BLaER1 treated with 17β-estradiol and CSF1 and Interleukin-3, amounts not matched to agents 10 nM and 100 nM (cell line): ENCODE measurements at regions not wholly inside any gene's neighbourhood (a gene's known extent, or its start where the extent isn't known, plus 50 kb on each side); places are given as distances from the start of the nearest gene placed in this dataset.
"Not testable (repeated sequence)": the region's sequence is repeated elsewhere in the genome, so short reads cannot be mapped to it uniquely, and the experiment has no call there.

ENCODE experiments used
- H3K27ac ChIP-seq, 11 experiments: shearing (Covaris generic); formaldehyde crosslinking; 2 replicates each; pipeline ENCODE4 v1.8.1; 2022
- H3K27me3 ChIP-seq, 11 experiments: shearing (Covaris generic); formaldehyde crosslinking; 2 replicates each; pipeline ENCODE4 v1.8.1; 2022
- H3K36me3 ChIP-seq, 11 experiments: shearing (Covaris generic); formaldehyde crosslinking; 2 replicates each; pipeline ENCODE4 v1.8.1; 2022
- H3K4me1 ChIP-seq, 10 experiments: shearing (Covaris generic); formaldehyde crosslinking; 2 replicates each; pipeline ENCODE4 v1.8.1; 2022
- H3K4me2 ChIP-seq, 11 experiments: shearing (Covaris generic); formaldehyde crosslinking; 2 replicates each; pipeline ENCODE4 v1.8.1; 2022
- H3K4me3 ChIP-seq, 10 experiments: shearing (Covaris generic); formaldehyde crosslinking; 2 replicates each; pipeline ENCODE4 v1.8.1; 2022
- H3K9ac ChIP-seq, 11 experiments: shearing (Covaris generic); formaldehyde crosslinking; 2 replicates each; pipeline ENCODE4 v1.8.1; 2022
- H3K9me3 ChIP-seq, 11 experiments: shearing (Covaris generic); formaldehyde crosslinking; replicated peaks in 1 of 11; 2 replicates each; pipeline ENCODE4 v1.8.1; 2022
- H4K20me1 ChIP-seq, 11 experiments: shearing (Covaris generic); formaldehyde crosslinking; 2 replicates each; pipeline ENCODE4 v1.8.1; 2022
- Cebpa-rat ChIP-seq, 11 experiments: shearing (Covaris generic); IDR thresholded peaks; 2 replicates each; pipeline ENCODE4 v1.8.1; 2022

DNA sequence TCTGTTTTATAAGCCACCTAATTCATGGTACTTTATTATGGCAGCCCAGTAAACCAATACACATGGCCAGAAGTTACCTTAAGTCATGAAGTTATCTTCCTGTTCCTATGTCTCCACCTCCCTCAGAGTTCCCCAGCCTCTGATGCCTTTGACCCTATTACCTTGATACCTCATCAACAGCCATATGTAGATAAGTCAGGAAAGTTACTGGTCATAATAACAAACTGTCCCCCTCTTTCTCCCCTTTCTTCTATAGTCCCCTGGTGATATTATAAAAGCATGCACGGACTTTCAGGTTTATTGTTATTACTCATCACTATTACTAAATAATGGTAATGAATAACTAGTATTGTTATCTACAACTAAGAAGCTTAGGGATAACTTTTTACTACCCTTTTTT lies 168.9 kb upstream of the FER start:
- no peaks in the 10 kb centered on the region for H4K20me1 ChIP-seq
- H3K4me2 ChIP-seq = no peak overlapping the region
- no peaks in the 10 kb centered on the region for H3K27me3 ChIP-seq
- H3K9ac ChIP-seq = no peak overlapping the region
- H3K27ac ChIP-seq = no peak overlapping the region
- H3K4me3 ChIP-seq = no peak overlapping the region
- H3K9me3 ChIP-seq = peaks cover 16 to 28% (median 18%) of the 10 kb centered on the region in 11 experiments
- no peaks in the 10 kb centered on the region for H3K36me3 ChIP-seq
- H3K4me1 ChIP-seq = no peaks in the 10 kb centered on the region
- no peak for TF ChIP-seq Cebpa-rat (IDR thresholded peaks at IDR 0.05)

DNA sequence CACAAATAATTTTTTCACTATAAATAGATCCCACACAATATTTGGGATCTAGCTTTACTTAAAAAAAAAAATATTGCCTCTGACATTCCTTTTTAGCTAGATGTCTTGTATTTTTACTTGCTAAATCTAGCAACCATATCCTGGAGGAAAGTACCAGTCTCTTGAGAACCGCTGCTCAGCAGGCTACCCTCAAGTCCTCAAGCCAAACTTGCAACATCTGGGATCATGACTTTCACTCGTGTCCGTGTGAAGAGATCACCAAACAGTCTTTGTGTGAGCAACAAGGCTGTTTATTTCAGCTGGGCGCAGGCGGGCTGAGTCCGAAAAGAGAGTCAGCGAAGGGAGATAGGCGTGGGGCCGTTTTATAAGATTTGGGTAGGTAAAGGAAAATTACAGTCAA lies 180.3 kb upstream of the FER start:
- H3K9me3 ChIP-seq = no peaks in the 10 kb centered on the region
- no peaks in the 10 kb centered on the region for H4K20me1 ChIP-seq
- no peak overlapping the region for H3K27ac ChIP-seq
- no peak overlapping the region for H3K9ac ChIP-seq
- H3K4me1 ChIP-seq = no peaks in the 10 kb centered on the region
- H3K4me2 ChIP-seq = no peak overlapping the region
- H3K4me3 ChIP-seq = no peak overlapping the region
- H3K36me3 ChIP-seq = no peaks in the 10 kb centered on the region
- TF ChIP-seq Cebpa-rat (IDR thresholded peaks at IDR 0.05) = no peak
- no peaks in the 10 kb centered on the region for H3K27me3 ChIP-seq

DNA sequence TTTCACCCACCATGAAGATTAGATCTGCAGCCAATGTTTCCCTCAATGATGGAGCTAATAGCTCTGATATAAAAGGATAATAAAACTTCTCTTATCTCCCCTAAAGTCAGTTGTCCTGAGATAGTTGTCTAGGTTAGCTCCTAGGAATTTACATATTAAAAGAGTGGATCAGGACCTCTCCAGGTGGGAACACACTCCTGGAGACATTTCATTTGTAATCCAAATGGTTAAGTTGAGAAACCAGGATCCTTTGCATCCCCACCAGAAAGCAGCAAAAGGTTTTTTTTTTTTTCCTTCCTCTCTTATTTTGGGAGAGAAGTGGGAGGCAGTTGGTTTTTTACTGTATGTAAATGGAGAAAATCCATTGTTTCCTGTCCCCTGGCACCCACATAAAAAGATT lies 182.5 kb upstream of the FBXL17 start:
- TF ChIP-seq Cebpa-rat (IDR thresholded peaks at IDR 0.05) = no peak

DNA sequence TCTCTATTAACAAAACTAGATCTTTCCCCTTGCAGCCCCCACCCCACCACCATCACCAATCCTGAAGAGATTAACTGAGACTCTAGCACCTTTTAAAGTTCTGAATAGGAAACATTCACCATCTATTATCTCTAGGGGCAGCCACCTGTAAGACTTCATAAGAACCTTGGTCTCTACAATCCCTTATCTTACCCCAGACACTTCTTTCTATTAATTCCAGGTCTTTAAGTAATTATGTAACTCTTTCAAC lies 180.2 kb upstream of the FBXL17 start:
- no peaks in the 10 kb centered on the region for H3K4me1 ChIP-seq

More for the DNA sequence above, 182.5 kb upstream of the FBXL17 start:
- Histone ChIP-seq H3K27me3 (no peaks in the 10 kb centered on the region), H3K36me3 (no peaks in the 10 kb centered on the region), H4K20me1 (no peaks in the 10 kb centered on the region), H3K4me2 (no peak overlapping the region), H3K4me1 (no peaks in the 10 kb centered on the region), H3K9ac (no peak overlapping the region), H3K9me3 (no peaks in the 10 kb centered on the region), H3K27ac (no peak overlapping the region), H3K4me3 (no peak overlapping the region)

DNA sequence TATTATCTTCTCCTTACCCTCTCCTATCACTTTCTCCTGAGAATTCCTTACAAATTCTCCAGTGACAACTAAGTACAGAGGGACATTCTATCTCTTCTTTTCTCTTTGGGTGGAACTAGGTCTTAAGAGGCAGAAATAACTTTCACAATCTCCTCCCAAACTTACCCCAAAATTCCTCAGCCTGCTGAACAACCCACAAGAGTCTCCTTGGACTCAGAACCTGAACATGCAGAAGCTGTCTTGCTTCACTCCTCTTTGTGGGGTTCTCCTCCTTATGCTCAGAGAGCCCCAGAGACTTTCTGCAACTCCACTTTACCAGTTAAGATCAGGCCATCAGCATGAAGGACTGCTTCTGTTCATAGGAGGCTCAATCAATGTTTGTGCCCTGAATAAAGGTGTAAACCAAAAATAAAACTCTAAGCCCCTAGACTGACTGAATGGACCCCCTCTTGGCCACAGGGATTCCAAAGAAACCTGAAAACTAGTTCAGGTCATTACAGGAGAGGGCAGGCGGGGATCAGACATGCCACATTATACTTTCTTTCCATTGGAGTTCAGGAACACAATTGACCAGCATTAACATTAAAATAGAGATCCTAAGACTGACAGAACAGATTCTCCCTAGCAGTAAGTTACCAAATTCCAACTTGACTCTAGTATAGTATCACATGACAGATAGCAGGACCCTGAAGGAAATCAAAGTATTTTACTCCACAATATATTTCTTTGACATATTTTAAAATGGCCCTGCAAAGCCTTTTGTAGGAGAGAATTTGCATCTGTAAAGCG lies 179.7 kb upstream of the FBXL17 start:
- Histone ChIP-seq H3K36me3 (no peaks in the 10 kb centered on the region), H3K4me3 (no peak overlapping the region), H3K4me2 (no peak overlapping the region), H3K9me3 (peaks cover 0 to 4% (median 0%) of the 10 kb centered on the region in 11 experiments; a peak in 1 of 22 replicates), H3K27ac (no peak overlapping the region), H3K9ac (no peak overlapping the region), H3K4me1 (no peaks in the 10 kb centered on the region), H4K20me1 (no peaks in the 10 kb centered on the region), H3K27me3 (no peaks in the 10 kb centered on the region)
- no peak for TF ChIP-seq Cebpa-rat (IDR thresholded peaks at IDR 0.05)

More for the DNA sequence above, 180.2 kb upstream of the FBXL17 start:
- TF ChIP-seq Cebpa-rat (IDR thresholded peaks at IDR 0.05) = no peak
- Histone ChIP-seq H4K20me1 (no peaks in the 10 kb centered on the region), H3K4me3 (no peak overlapping the region), H3K9me3 (peaks cover 0 to 4% (median 0%) of the 10 kb centered on the region in 11 experiments; a peak in 1 of 22 replicates), H3K36me3 (no peaks in the 10 kb centered on the region), H3K4me2 (no peak overlapping the region), H3K9ac (no peak overlapping the region), H3K27me3 (no peaks in the 10 kb centered on the region), H3K27ac (no peak overlapping the region)

DNA sequence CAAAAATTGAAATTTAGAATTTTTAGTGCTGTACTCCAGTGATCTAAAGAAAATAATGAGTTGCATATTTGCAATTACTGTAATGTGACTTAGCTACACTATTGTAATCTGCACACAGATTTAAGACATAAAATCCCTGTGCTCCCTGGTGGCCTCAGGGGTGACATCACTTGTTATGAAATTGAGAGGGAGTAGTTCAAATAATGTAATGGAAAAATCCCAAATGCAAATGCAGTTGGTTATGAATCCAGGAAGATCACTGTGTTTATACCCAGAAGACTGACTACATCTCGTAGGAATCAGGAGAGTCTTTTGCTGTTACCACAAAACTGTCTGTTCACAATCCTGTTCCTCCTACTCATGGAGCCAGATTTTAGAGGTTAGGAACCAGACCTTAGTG lies 178.7 kb upstream of the FBXL17 start:
- no peak overlapping the region for H3K4me2 ChIP-seq
- H3K27ac ChIP-seq = no peak overlapping the region
- no peaks in the 10 kb centered on the region for H3K27me3 ChIP-seq
- no peak overlapping the region for H3K4me3 ChIP-seq
- H3K9me3 ChIP-seq = peaks cover 0 to 4% (median 0%) of the 10 kb centered on the region in 11 experiments; a peak in 1 of 22 replicates
- H3K36me3 ChIP-seq = no peaks in the 10 kb centered on the region
- TF ChIP-seq Cebpa-rat (IDR thresholded peaks at IDR 0.05) = no peak
- H3K9ac ChIP-seq = no peak overlapping the region
- H3K4me1 ChIP-seq = no peaks in the 10 kb centered on the region
- no peaks in the 10 kb centered on the region for H4K20me1 ChIP-seq

DNA sequence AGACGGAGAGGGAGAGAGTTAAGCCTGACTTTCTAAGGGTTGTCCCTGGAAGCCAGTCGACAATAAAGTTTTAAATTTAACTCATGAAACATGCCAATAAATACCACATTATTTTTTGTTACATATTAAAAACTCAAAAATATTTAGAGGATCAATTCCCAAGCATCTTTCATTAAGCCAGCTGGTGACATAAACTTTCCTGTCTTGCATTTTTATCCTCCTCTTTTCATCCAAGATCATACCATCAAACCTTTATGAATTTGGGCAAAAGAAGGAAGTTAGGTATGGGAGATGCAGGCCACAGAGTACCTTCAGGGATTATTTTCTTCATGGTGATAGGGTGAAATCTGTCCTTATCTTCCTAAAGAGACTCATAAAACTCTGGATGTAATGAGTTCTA lies 178.3 kb upstream of the FBXL17 start:
- Histone ChIP-seq H3K27me3 (no peaks in the 10 kb centered on the region), H3K36me3 (no peaks in the 10 kb centered on the region), H3K4me2 (no peak overlapping the region), H3K4me1 (no peaks in the 10 kb centered on the region), H4K20me1 (no peaks in the 10 kb centered on the region), H3K27ac (no peak overlapping the region), H3K9me3 (peaks cover 0 to 4% (median 0%) of the 10 kb centered on the region in 11 experiments; a peak in 1 of 22 replicates), H3K4me3 (no peak overlapping the region), H3K9ac (no peak overlapping the region)
- TF ChIP-seq Cebpa-rat (IDR thresholded peaks at IDR 0.05) = no peak

DNA sequence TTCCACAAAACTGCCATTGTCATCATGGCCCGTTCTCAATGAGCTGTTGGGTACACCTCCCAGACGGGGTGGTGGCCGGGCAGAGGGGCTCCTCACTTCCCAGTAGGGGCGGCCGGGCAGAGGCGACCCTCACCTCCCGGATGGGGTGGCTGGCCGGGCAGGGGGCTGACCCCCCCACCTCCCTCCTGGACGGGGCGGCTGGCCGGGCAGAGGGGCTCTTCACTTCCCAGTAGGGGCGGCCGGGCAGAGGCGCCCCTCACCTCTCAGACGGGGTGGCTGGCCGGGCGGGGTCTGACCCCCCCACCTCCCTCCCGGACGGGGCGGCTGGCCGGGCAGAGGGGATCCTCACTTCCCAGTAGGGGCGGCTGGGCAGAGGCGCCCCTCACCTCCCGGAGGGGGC lies 176.9 kb upstream of the FBXL17 start:
- not testable (repeated sequence) for H3K27ac ChIP-seq, H3K4me3 ChIP-seq, H3K9ac ChIP-seq, H3K27me3 ChIP-seq, H3K9me3 ChIP-seq, H3K36me3 ChIP-seq, H4K20me1 ChIP-seq, H3K4me2 ChIP-seq, H3K4me1 ChIP-seq

DNA sequence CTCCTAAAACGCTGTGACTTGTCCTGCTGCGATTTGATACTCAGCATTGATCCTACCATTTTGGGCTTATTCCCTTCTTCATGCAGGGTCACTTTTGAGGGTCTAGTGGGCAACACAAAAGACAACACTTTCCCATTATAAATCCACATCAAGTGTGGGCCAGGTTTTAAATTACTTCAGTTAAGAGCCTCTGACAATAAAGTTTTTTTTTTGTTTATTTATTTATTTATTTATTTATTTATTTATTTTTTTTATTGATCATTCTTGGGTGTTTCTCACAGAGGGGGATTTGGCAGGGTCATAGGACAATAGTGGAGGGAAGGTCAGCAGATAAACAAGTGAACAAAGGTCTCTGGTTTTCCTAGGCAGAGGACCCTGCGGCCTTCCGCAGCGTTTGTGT lies 176.2 kb upstream of the FBXL17 start:
- not testable (repeated sequence) for H3K36me3 ChIP-seq, H3K27ac ChIP-seq, H3K9ac ChIP-seq, H3K4me3 ChIP-seq, H3K4me2 ChIP-seq, H3K4me1 ChIP-seq, H3K9me3 ChIP-seq, H3K27me3 ChIP-seq, H4K20me1 ChIP-seq

DNA sequence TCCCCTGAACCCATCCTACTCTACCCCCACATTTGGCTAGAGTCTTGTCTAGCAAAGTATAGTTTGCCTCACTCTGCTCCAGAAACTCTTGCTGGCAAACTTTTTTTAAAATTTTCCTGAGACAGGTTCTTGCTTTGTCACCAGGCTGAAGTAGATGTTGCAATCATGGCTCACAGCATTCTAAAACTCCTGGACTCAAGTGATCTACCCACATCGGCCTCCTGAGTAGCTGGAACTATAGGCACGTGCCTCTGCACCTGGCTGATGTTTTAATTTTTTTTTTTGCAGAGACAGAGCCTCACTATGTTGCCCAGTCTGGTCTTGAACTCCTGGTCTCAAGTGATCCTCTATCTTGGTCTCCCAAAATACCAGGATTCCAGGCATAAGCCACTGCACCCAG lies 175.8 kb upstream of the FBXL17 start:
- no peak overlapping the region for H3K27ac ChIP-seq

More for the DNA sequence above, 175.8 kb upstream of the FBXL17 start:
- Histone ChIP-seq H3K4me1 (no peaks in the 10 kb centered on the region), H3K9ac (no peak overlapping the region), H3K4me3 (no peak overlapping the region), H3K27me3 (no peaks in the 10 kb centered on the region), H3K36me3 (no peaks in the 10 kb centered on the region), H3K9me3 (peaks cover 0 to 4% (median 0%) of the 10 kb centered on the region in 11 experiments; a peak in 1 of 22 replicates), H4K20me1 (no peaks in the 10 kb centered on the region), H3K4me2 (no peak overlapping the region)
- TF ChIP-seq Cebpa-rat (IDR thresholded peaks at IDR 0.05) = no peak
